ENCODE measurements at regions not wholly inside any gene's neighbourhood (a gene's known extent, or its start where the extent isn't known, plus 50 kb on each side); places are given as distances from the start of the nearest gene placed in this dataset.

GRCh38 chr15:57867970-57868798 lies 161.7 kb downstream of the POLR2M start:
- H3K4me1 ChIP-seq, result peaks cover 0 to 11% (median 9%) of the 10 kb centered on the region in 10 experiments; a peak in 14 of 20 replicates
- H3K9ac ChIP-seq, result no peak overlapping the region
- no peaks in the 10 kb centered on the region for H4K20me1 ChIP-seq
- H3K4me2 ChIP-seq, result peak overlapping the region in 10 of 11 experiments; percentile 10 to 59 (median 47); a peak in 19 of 22 replicates
- peaks cover 0 to 9% (median 5%) of the 10 kb centered on the region in 11 experiments; a peak in 8 of 22 replicates for H3K9me3 ChIP-seq (replicated peaks in 1 of 11)
- TF ChIP-seq Cebpa-rat (IDR thresholded peaks at IDR 0.05), result no peak
- no peak overlapping the region for H3K27ac ChIP-seq
- H3K27me3 ChIP-seq, result peaks cover 0 to 12% (median 0%) of the 10 kb centered on the region in 11 experiments; a peak in 1 of 22 replicates
- H3K4me3 ChIP-seq, result no peak overlapping the region
- H3K36me3 ChIP-seq, result no peaks in the 10 kb centered on the region

GRCh38 chr15:57870667-57871066 lies 164.2 kb downstream of the POLR2M start:
- H3K9me3 ChIP-seq (replicated peaks in 1 of 11), result peaks cover 12 to 24% (median 18%) of the 10 kb centered on the region in 11 experiments
- peaks cover 0 to 12% (median 0%) of the 10 kb centered on the region in 11 experiments; a peak in 1 of 22 replicates for H3K27me3 ChIP-seq
- no peak for TF ChIP-seq Cebpa-rat (IDR thresholded peaks at IDR 0.05)
- no peaks in the 10 kb centered on the region for H3K36me3 ChIP-seq
- H3K4me3 ChIP-seq, result no peak overlapping the region
- H3K27ac ChIP-seq, result no peak overlapping the region
- H3K4me1 ChIP-seq, result peaks cover 0 to 11% (median 9%) of the 10 kb centered on the region in 10 experiments; a peak in 14 of 20 replicates
- H4K20me1 ChIP-seq, result no peaks in the 10 kb centered on the region
- H3K4me2 ChIP-seq, result no peak overlapping the region
- no peak overlapping the region for H3K9ac ChIP-seq

- Histone ChIP-seq H3K9me3 (replicated peaks in 1 of 11) (peaks cover 18 to 33% (median 25%) of the 10 kb centered on the region in 11 experiments), H3K4me2 (no peak overlapping the region), H3K4me3 (no peak overlapping the region), H4K20me1 (no peaks in the 10 kb centered on the region), H3K27me3 (peaks cover 0 to 8% (median 0%) of the 10 kb centered on the region in 11 experiments; a peak in 1 of 22 replicates), H3K4me1 (peaks cover 0 to 10% (median 8%) of the 10 kb centered on the region in 10 experiments; a peak in 14 of 20 replicates), H3K9ac (no peak overlapping the region), H3K27ac (no peak overlapping the region), H3K36me3 (no peaks in the 10 kb centered on the region)
- no peak for TF ChIP-seq Cebpa-rat (IDR thresholded peaks at IDR 0.05)
Measured at GRCh38 chr15:57872281-57873030, 165.9 kb downstream of the POLR2M start.

- no peak for TF ChIP-seq Cebpa-rat (IDR thresholded peaks at IDR 0.05)
- H3K36me3 ChIP-seq, result no peaks in the 10 kb centered on the region
- H3K4me2 ChIP-seq, result no peak overlapping the region
- no peaks in the 10 kb centered on the region for H4K20me1 ChIP-seq
- no peaks in the 10 kb centered on the region for H3K4me1 ChIP-seq
- H3K9ac ChIP-seq, result no peak overlapping the region
- H3K27ac ChIP-seq, result no peak overlapping the region
- peaks cover 18 to 25% (median 21%) of the 10 kb centered on the region in 11 experiments for H3K9me3 ChIP-seq (replicated peaks in 1 of 11)
- no peak overlapping the region for H3K4me3 ChIP-seq
- H3K27me3 ChIP-seq, result peaks cover 0 to 4% (median 0%) of the 10 kb centered on the region in 11 experiments; a peak in 1 of 22 replicates
Measured at GRCh38 chr15:57873564-57874209, 167.2 kb downstream of the POLR2M start.

- Histone ChIP-seq H3K36me3 (no peaks in the 10 kb centered on the region), H3K27ac (no peak overlapping the region), H4K20me1 (no peaks in the 10 kb centered on the region), H3K4me2 (no peak overlapping the region), H3K4me1 (no peaks in the 10 kb centered on the region), H3K4me3 (no peak overlapping the region), H3K9ac (no peak overlapping the region), H3K27me3 (no peaks in the 10 kb centered on the region), H3K9me3 (replicated peaks in 1 of 11) (peaks cover 18 to 24% (median 21%) of the 10 kb centered on the region in 11 experiments)
- no peak for TF ChIP-seq Cebpa-rat (IDR thresholded peaks at IDR 0.05)
Measured at GRCh38 chr15:57875347-57875746, 168.8 kb downstream of the POLR2M start.

GRCh38 chr15:57878573-57878972 lies 172.1 kb downstream of the POLR2M start:
- H3K4me3 ChIP-seq, result no peak overlapping the region
- no peaks in the 10 kb centered on the region for H3K36me3 ChIP-seq
- H3K9me3 ChIP-seq (replicated peaks in 1 of 11), result peaks cover 18 to 24% (median 21%) of the 10 kb centered on the region in 11 experiments
- no peak overlapping the region for H3K9ac ChIP-seq
- no peaks in the 10 kb centered on the region for H4K20me1 ChIP-seq
- H3K27me3 ChIP-seq, result no peaks in the 10 kb centered on the region
- H3K4me2 ChIP-seq, result no peak overlapping the region
- no peak for TF ChIP-seq Cebpa-rat (IDR thresholded peaks at IDR 0.05)
- H3K27ac ChIP-seq, result no peak overlapping the region
- no peaks in the 10 kb centered on the region for H3K4me1 ChIP-seq

GRCh38 chr15:57881361-57881760 lies 174.8 kb downstream of the POLR2M start:
- TF ChIP-seq Cebpa-rat (IDR thresholded peaks at IDR 0.05), result no peak
- H3K9ac ChIP-seq, result no peak overlapping the region
- no peak overlapping the region for H3K4me2 ChIP-seq
- no peak overlapping the region for H3K4me3 ChIP-seq
- no peak overlapping the region for H3K27ac ChIP-seq
- H3K9me3 ChIP-seq (replicated peaks in 1 of 11), result peaks cover 0 to 3% (median under 1%) of the 10 kb centered on the region in 11 experiments; a peak in 7 of 22 replicates
- H3K4me1 ChIP-seq, result no peaks in the 10 kb centered on the region
- H4K20me1 ChIP-seq, result no peaks in the 10 kb centered on the region
- no peaks in the 10 kb centered on the region for H3K27me3 ChIP-seq
- H3K36me3 ChIP-seq, result no peaks in the 10 kb centered on the region

GRCh38 chr15:57881972-57882371 lies 175.5 kb downstream of the POLR2M start:
- H3K9me3 ChIP-seq (replicated peaks in 1 of 11), result no peaks in the 10 kb centered on the region
- no peak overlapping the region for H3K4me2 ChIP-seq
- no peaks in the 10 kb centered on the region for H3K36me3 ChIP-seq
- no peaks in the 10 kb centered on the region for H3K4me1 ChIP-seq
- no peak overlapping the region for H3K9ac ChIP-seq
- no peak overlapping the region for H3K4me3 ChIP-seq
- H3K27me3 ChIP-seq, result no peaks in the 10 kb centered on the region
- H3K27ac ChIP-seq, result no peak overlapping the region
- no peak for TF ChIP-seq Cebpa-rat (IDR thresholded peaks at IDR 0.05)
- H4K20me1 ChIP-seq, result no peaks in the 10 kb centered on the region

- Histone ChIP-seq H3K27me3 (no peaks in the 10 kb centered on the region), H3K27ac (no peak overlapping the region), H4K20me1 (no peaks in the 10 kb centered on the region), H3K9me3 (replicated peaks in 1 of 11) (no peaks in the 10 kb centered on the region), H3K36me3 (no peaks in the 10 kb centered on the region), H3K4me2 (no peak overlapping the region), H3K4me3 (no peak overlapping the region), H3K9ac (no peak overlapping the region), H3K4me1 (no peaks in the 10 kb centered on the region)
- TF ChIP-seq Cebpa-rat (IDR thresholded peaks at IDR 0.05), result no peak
Measured at GRCh38 chr15:57883701-57884100, 177.2 kb downstream of the POLR2M start.

Data from BLaER1 treated with 17β-estradiol and CSF1 and Interleukin-3, amounts not matched to agents 10 nM and 100 nM (cell line).